GM12878 (cell line): ENCODE measurements at regions not wholly inside any gene's neighbourhood (a gene's known extent, or its start where the extent isn't known, plus 50 kb on each side); places are given as distances from the start of the nearest gene placed in this dataset.

Experiments
- ATAC-seq: fragments of 200-7000 bp; cut with Tn5 transposase; 3 replicates; pipeline ENCODE4 v1.9.1; 2020; ENCODE audit warnings: mild to moderate bottlenecking, moderate library complexity
- BruUV-seq: library from RNA; stranded (reverse); fragments of 400-500 nt; replicated peaks from 2 replicates; lab custom pipeline; 2021; lab: Mats Ljungman, UMichigan
- CTCF ChIA-PET: fragments of 300-600 bp; sonication (Branson Sonifier 250); formaldehyde crosslinking; extraction: SDS; loops from one replicate; lab custom pipeline; 2021; ENCODE audit warnings: inconsistent platforms; lab: Yijun Ruan, JAX
- POLR2A ChIA-PET: fragments of 350-600 bp; formaldehyde crosslinking; extraction: SDS; loops from one replicate; lab custom pipeline; 2021; ENCODE audit warnings: inconsistent platforms; lab: Charles Lee
- RAD21 ChIA-PET: fragments of 300-600 bp; sonication (Branson Sonifier 250); formaldehyde crosslinking; loops from one replicate; lab custom pipeline; 2023; ENCODE audit warnings: antibody characterized with exemption; ENCODE audit not compliant: unreplicated experiment; lab: Charles Lee
- SMC1A ChIA-PET: fragments of 300-600 bp; sonication (Branson Sonifier 250); formaldehyde crosslinking; loops from one replicate; lab custom pipeline; 2023; ENCODE audit not compliant: unreplicated experiment, uncharacterized antibody; lab: Charles Lee
- DNase-seq: peaks from one replicate; pipeline ENCODE4 v3.0.0-alpha.2; 2011; ENCODE audit warnings: low read depth, low spot score
- FAIRE-seq: peaks from 3 replicates; lab custom pipeline; 2011; peaks lifted over from hg19 to GRCh38; lab: Jason Lieb, UNC
- H2AFZ ChIP-seq: 2 replicates; pipeline ENCODE4 v1.6.0; 2011; ENCODE audit warnings: low read depth, low read length, control low read depth; ENCODE audit not compliant: control insufficient read depth
- H3K27ac ChIP-seq: 2 replicates; pipeline ENCODE4 v1.5.1; 2011; ENCODE audit warnings: control low read depth; ENCODE audit not compliant: control insufficient read depth, insufficient read depth
- H3K27me3 ChIP-seq, 2 experiments: replicated peaks in 1 of 2; 2 replicates each; pipeline versions ENCODE4 v1.6.0 to v1.6.1; 2011; ENCODE audit warnings: low read length in 1 of 2; ENCODE audit not compliant: control insufficient read depth in 2 of 2, insufficient read depth in 2 of 2
- H3K36me3 ChIP-seq, 2 experiments: 2 replicates each; pipeline ENCODE4 v1.5.1; 2011; ENCODE audit warnings: low read length in 1 of 2; ENCODE audit not compliant: control insufficient read depth in 2 of 2, insufficient read depth in 2 of 2
- H3K4me1 ChIP-seq: 2 replicates; pipeline ENCODE4 v1.6.1; 2011; ENCODE audit warnings: mild to moderate bottlenecking, low read length, moderate library complexity, mixed read lengths; ENCODE audit not compliant: control insufficient read depth, insufficient read depth
- H3K4me2 ChIP-seq: 2 replicates; pipeline ENCODE4 v1.6.0; 2011; ENCODE audit warnings: control low read depth; ENCODE audit not compliant: control insufficient read depth, insufficient read depth
- H3K4me3 ChIP-seq: fragments of 200-600 bp; sonication (generic); 2 replicates; pipeline ENCODE4 v1.5.1; 2016
- H3K79me2 ChIP-seq: 2 replicates; pipeline ENCODE4 v1.6.0; 2011; ENCODE audit warnings: low read length; ENCODE audit not compliant: control insufficient read depth, insufficient read depth
- H3K9ac ChIP-seq: 2 replicates; pipeline ENCODE4 v1.8.0; 2011; ENCODE audit warnings: low read length, control low read depth, mixed read lengths; ENCODE audit not compliant: control insufficient read depth, insufficient read depth
- H3K9me3 ChIP-seq: replicated peaks from 3 replicates; pipeline ENCODE4 v1.5.1; 2011; ENCODE audit warnings: mild to moderate bottlenecking, low read length; ENCODE audit not compliant: control insufficient read depth, insufficient read depth
- H4K20me1 ChIP-seq: 2 replicates; pipeline ENCODE4 v1.6.0; 2011; ENCODE audit not compliant: control insufficient read depth, insufficient read depth
- BHLHE40 ChIP-seq, 2 experiments: fragments of 450-650 bp in 1 of 2; IDR thresholded peaks; 2 replicates each; pipeline ENCODE4 v1.6.1; 2011 to 2017; ENCODE audit warnings: low read depth in 2 of 2, borderline replicate concordance in 1 of 2, improper control_type of control experiment in 1 of 2, low read length in 1 of 2, mild to moderate bottlenecking in 1 of 2
- CREB1 ChIP-seq: IDR thresholded peaks from 2 replicates; pipeline ENCODE4 v1.6.1; 2012; ENCODE audit warnings: low read depth, mild to moderate bottlenecking, inconsistent platforms
- KAT2A ChIP-seq: conservative IDR thresholded peaks from 2 replicates; pipeline ENCODE4 v1.6.1; 2011; ENCODE audit warnings: low read depth, low read length; ENCODE audit not compliant: control insufficient read depth
- SMC3 ChIP-seq: IDR thresholded peaks from 2 replicates; pipeline ENCODE4 v1.6.1; 2011; ENCODE audit warnings: low read length, improper control_type of control experiment, borderline replicate concordance
- SUZ12 ChIP-seq: fragments of 200-600 bp; sonication (generic); IDR thresholded peaks from one replicate; pipeline ENCODE4 v1.6.1; 2018; ENCODE audit warnings: antibody characterized with exemption, mild to moderate bottlenecking; ENCODE audit not compliant: unreplicated experiment
- TCF12 ChIP-seq: IDR thresholded peaks from 2 replicates; pipeline ENCODE4 v1.6.1; 2011; ENCODE audit warnings: low read depth, mild to moderate bottlenecking, low read length
- ZNF384 ChIP-seq: IDR thresholded peaks from 2 replicates; pipeline ENCODE4 v1.6.1; 2012; ENCODE audit warnings: low read depth, mild to moderate bottlenecking, low read length, improper control_type of control experiment, borderline replicate concordance
- in situ Hi-C: fragments of 300-500 bp; cut with MboI; formaldehyde crosslinking; loops from 9 replicates; pipeline ENCODE4 v1.14.3; 2018; ENCODE audit warnings: mixed read lengths
- intact Hi-C: fragments of 100-400 bp; cut with micrococcal nuclease; formaldehyde crosslinking; loops from one replicate; pipeline ENCODE4 v1.14.2; 2022; ENCODE audit not compliant: unreplicated experiment
- TF ChIP-seq, protein P1 (sequence below): fragments of 150-350 bp; IDR thresholded peaks from 2 replicates; pipeline ENCODE4 v1.6.1; 2014; ENCODE audit warnings: mild to moderate bottlenecking, low read depth, low read length
- TF ChIP-seq, protein P2 (sequence below): IDR thresholded peaks from 2 replicates; pipeline ENCODE4 v1.6.1; 2012; ENCODE audit warnings: improper control_type of control experiment, low read depth, low read length; ENCODE audit not compliant: insufficient replicate concordance
- TF ChIP-seq, protein P3 (sequence below): IDR thresholded peaks from 2 replicates; pipeline ENCODE4 v1.6.1; 2011; ENCODE audit warnings: borderline replicate concordance, low read depth, mild to moderate bottlenecking, moderate library complexity, low read length; ENCODE audit not compliant: insufficient read depth, poor library complexity, severe bottlenecking
- TF ChIP-seq, protein P4 (sequence below): fragments of 450-650 bp; IDR thresholded peaks from 2 replicates; pipeline ENCODE4 v1.6.1; 2017; ENCODE audit warnings: borderline replicate concordance

DNA sequence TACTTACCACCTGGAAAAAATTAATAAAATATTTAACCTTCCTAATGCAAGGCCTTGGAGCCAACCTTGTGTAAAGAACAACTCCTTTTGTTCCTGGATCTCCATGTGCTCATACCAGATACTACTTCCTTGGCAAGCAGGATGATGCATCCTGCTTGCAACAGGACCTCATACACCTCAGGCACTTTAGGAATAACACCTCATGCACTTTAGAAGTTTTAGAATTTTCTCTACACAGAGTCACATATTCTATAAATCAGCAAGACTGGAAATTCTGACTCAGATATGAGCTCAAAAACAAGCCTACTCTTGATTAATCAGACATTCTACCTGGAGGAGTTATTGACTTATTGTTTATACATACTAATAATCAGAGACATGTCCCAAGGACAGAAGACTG lies 209.6 kb upstream of the CDH10 start:
- Histone ChIP-seq H3K79me2 (no peaks in the 10 kb centered on the region), H3K4me3 (no peak overlapping the region), H3K9me3 (no peaks in the 10 kb centered on the region), H3K9ac (no peak overlapping the region), H3K27me3 (no peaks in the 10 kb centered on the region), H3K4me1 (no peaks in the 10 kb centered on the region), H3K36me3 (no peaks in the 10 kb centered on the region), H3K4me2 (no peak overlapping the region), H3K27ac (no peak overlapping the region), H2AFZ (no peak overlapping the region), H4K20me1 (no peaks in the 10 kb centered on the region)
- no peak for DNase-seq
- CTCF ChIA-PET, result no interaction called here
- SMC1A ChIA-PET, result no interaction called here
- RAD21 ChIA-PET, result no interaction called here
- BruUV-seq, result no TSS peak
- POLR2A ChIA-PET, result no interaction called here
- intact Hi-C loops, result no loop called here
- in situ Hi-C loops, result no loop called here
- no peak for ATAC-seq
- no peak for FAIRE-seq
- TF ChIP-seq TCF12 (no peak), ZNF384 (no peak), KAT2A (no peak), CREB1 (no peak), SUZ12 (no peak), BHLHE40 (IDR thresholded peaks at IDR 0.05; ENCODE audit: borderline replicate concordance in 1 of 2, low read depth in 2 of 2, low read length in 1 of 2) (no peak), SMC3 (no peak)
- TF ChIP-seq, protein P1, sequence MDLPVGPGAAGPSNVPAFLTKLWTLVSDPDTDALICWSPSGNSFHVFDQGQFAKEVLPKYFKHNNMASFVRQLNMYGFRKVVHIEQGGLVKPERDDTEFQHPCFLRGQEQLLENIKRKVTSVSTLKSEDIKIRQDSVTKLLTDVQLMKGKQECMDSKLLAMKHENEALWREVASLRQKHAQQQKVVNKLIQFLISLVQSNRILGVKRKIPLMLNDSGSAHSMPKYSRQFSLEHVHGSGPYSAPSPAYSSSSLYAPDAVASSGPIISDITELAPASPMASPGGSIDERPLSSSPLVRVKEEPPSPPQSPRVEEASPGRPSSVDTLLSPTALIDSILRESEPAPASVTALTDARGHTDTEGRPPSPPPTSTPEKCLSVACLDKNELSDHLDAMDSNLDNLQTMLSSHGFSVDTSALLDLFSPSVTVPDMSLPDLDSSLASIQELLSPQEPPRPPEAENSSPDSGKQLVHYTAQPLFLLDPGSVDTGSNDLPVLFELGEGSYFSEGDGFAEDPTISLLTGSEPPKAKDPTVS, result no peak
- TF ChIP-seq, protein P2, sequence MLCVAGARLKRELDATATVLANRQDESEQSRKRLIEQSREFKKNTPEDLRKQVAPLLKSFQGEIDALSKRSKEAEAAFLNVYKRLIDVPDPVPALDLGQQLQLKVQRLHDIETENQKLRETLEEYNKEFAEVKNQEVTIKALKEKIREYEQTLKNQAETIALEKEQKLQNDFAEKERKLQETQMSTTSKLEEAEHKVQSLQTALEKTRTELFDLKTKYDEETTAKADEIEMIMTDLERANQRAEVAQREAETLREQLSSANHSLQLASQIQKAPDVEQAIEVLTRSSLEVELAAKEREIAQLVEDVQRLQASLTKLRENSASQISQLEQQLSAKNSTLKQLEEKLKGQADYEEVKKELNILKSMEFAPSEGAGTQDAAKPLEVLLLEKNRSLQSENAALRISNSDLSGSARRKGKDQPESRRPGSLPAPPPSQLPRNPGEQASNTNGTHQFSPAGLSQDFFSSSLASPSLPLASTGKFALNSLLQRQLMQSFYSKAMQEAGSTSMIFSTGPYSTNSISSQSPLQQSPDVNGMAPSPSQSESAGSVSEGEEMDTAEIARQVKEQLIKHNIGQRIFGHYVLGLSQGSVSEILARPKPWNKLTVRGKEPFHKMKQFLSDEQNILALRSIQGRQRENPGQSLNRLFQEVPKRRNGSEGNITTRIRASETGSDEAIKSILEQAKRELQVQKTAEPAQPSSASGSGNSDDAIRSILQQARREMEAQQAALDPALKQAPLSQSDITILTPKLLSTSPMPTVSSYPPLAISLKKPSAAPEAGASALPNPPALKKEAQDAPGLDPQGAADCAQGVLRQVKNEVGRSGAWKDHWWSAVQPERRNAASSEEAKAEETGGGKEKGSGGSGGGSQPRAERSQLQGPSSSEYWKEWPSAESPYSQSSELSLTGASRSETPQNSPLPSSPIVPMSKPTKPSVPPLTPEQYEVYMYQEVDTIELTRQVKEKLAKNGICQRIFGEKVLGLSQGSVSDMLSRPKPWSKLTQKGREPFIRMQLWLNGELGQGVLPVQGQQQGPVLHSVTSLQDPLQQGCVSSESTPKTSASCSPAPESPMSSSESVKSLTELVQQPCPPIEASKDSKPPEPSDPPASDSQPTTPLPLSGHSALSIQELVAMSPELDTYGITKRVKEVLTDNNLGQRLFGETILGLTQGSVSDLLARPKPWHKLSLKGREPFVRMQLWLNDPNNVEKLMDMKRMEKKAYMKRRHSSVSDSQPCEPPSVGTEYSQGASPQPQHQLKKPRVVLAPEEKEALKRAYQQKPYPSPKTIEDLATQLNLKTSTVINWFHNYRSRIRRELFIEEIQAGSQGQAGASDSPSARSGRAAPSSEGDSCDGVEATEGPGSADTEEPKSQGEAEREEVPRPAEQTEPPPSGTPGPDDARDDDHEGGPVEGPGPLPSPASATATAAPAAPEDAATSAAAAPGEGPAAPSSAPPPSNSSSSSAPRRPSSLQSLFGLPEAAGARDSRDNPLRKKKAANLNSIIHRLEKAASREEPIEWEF, result no peak
- TF ChIP-seq, protein P3, sequence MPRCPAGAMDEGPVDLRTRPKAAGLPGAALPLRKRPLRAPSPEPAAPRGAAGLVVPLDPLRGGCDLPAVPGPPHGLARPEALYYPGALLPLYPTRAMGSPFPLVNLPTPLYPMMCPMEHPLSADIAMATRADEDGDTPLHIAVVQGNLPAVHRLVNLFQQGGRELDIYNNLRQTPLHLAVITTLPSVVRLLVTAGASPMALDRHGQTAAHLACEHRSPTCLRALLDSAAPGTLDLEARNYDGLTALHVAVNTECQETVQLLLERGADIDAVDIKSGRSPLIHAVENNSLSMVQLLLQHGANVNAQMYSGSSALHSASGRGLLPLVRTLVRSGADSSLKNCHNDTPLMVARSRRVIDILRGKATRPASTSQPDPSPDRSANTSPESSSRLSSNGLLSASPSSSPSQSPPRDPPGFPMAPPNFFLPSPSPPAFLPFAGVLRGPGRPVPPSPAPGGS, result no peak
- TF ChIP-seq, protein P4, sequence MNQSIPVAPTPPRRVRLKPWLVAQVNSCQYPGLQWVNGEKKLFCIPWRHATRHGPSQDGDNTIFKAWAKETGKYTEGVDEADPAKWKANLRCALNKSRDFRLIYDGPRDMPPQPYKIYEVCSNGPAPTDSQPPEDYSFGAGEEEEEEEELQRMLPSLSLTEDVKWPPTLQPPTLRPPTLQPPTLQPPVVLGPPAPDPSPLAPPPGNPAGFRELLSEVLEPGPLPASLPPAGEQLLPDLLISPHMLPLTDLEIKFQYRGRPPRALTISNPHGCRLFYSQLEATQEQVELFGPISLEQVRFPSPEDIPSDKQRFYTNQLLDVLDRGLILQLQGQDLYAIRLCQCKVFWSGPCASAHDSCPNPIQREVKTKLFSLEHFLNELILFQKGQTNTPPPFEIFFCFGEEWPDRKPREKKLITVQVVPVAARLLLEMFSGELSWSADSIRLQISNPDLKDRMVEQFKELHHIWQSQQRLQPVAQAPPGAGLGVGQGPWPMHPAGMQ, result no peak
